IMR-90 (cell line): ENCODE measurements at regions not wholly inside any gene's neighbourhood (a gene's known extent, or its start where the extent isn't known, plus 50 kb on each side); places are given as distances from the start of the nearest gene placed in this dataset.

Experiments
- ATAC-seq: fragments of 200-7000 bp; cut with Tn5 transposase; 2 replicates; pipeline ENCODE4 v1.9.1; 2020; ENCODE audit warnings: low read depth, mild to moderate bottlenecking, moderate library complexity
- BruUV-seq: library from RNA; stranded (reverse); fragments of 400-500 nt; replicated peaks from 2 replicates; lab custom pipeline; 2021; lab: Mats Ljungman, UMichigan
- CTCF ChIA-PET: fragments of 300-600 bp; formaldehyde crosslinking; extraction: SDS; loops from one replicate; lab custom pipeline; 2021; ENCODE audit warnings: antibody characterized with exemption; lab: Yijun Ruan, JAX
- POLR2A ChIA-PET: fragments of 300-600 bp; sonication (Branson Sonifier 250); formaldehyde crosslinking; loops from one replicate; lab custom pipeline; 2022; ENCODE audit warnings: antibody characterized with exemption; ENCODE audit not compliant: unreplicated experiment; lab: Charles Lee
- DNase-seq: peaks from one replicate; pipeline ENCODE4 v3.0.0; 2013
- H2AFZ ChIP-seq: replicated peaks from 2 replicates; pipeline ENCODE3; 2013; ENCODE audit warnings: low read length, mild to moderate bottlenecking; ENCODE audit not compliant: poor library complexity
- H2AK5ac ChIP-seq: 2 replicates; pipeline ENCODE4 v1.6.1; 2013; ENCODE audit warnings: low read depth, low read length, inconsistent platforms
- H2AK9ac ChIP-seq: replicated peaks from 2 replicates; pipeline ENCODE3; 2013; ENCODE audit warnings: mild to moderate bottlenecking, low read depth, low read length, moderate library complexity; ENCODE audit not compliant: poor library complexity
- H2BK120ac ChIP-seq: 2 replicates; pipeline ENCODE4 v1.6.1; 2013; ENCODE audit warnings: low read depth, low read length, inconsistent platforms
- H2BK15ac ChIP-seq: 3 replicates; pipeline ENCODE4 v1.6.1; 2013; ENCODE audit warnings: low read depth, low read length, inconsistent platforms
- H2BK20ac ChIP-seq: 2 replicates; pipeline ENCODE4 v1.6.1; 2013; ENCODE audit warnings: low read depth, mild to moderate bottlenecking, inconsistent platforms, low read length, moderate library complexity
- H2BK5ac ChIP-seq: 2 replicates; pipeline ENCODE4 v1.6.1; 2013; ENCODE audit warnings: mild to moderate bottlenecking, low read depth, low read length, inconsistent platforms; ENCODE audit not compliant: poor library complexity, severe bottlenecking
- H3K14ac ChIP-seq: replicated peaks from 2 replicates; pipeline ENCODE4 v1.6.1; 2013; ENCODE audit warnings: low read depth, low read length, inconsistent platforms
- H3K18ac ChIP-seq: 2 replicates; pipeline ENCODE4 v1.6.1; 2013; ENCODE audit warnings: low read depth, low read length, control low read depth
- H3K23ac ChIP-seq: 2 replicates; pipeline ENCODE4 v1.6.1; 2013; ENCODE audit warnings: low read depth, low read length, inconsistent platforms
- H3K27ac ChIP-seq: 2 replicates; pipeline ENCODE4 v1.5.1; 2013; ENCODE audit warnings: mild to moderate bottlenecking, control low read depth, low read length; ENCODE audit not compliant: insufficient read depth
- H3K27me3 ChIP-seq: 2 replicates; pipeline ENCODE4 v1.6.1; 2013; ENCODE audit warnings: low read length; ENCODE audit not compliant: control insufficient read depth, insufficient read depth
- H3K36me3 ChIP-seq: 2 replicates; pipeline ENCODE4 v1.6.1; 2013; ENCODE audit warnings: low read length, mixed read lengths; ENCODE audit not compliant: control insufficient read depth, insufficient read depth
- H3K4ac ChIP-seq: 2 replicates; pipeline ENCODE4 v1.6.1; 2013; ENCODE audit warnings: low read depth, low read length, inconsistent platforms
- H3K4me1 ChIP-seq: 2 replicates; pipeline ENCODE4 v1.6.1; 2013; ENCODE audit warnings: low read length, mixed read lengths; ENCODE audit not compliant: control insufficient read depth, insufficient read depth
- H3K4me2 ChIP-seq: 2 replicates; pipeline ENCODE4 v1.6.1; 2013; ENCODE audit warnings: low read depth, mild to moderate bottlenecking, control low read depth, low read length, moderate library complexity
- H3K4me3 ChIP-seq: 2 replicates; pipeline ENCODE4 v1.5.1; 2013; ENCODE audit warnings: low read depth, mild to moderate bottlenecking, control low read depth, low read length, moderate library complexity; ENCODE audit not compliant: insufficient read depth
- H3K56ac ChIP-seq: 2 replicates; pipeline ENCODE4 v1.6.1; 2013; ENCODE audit warnings: low read length, inconsistent platforms; ENCODE audit not compliant: insufficient read depth; ENCODE audit errors: extremely low read depth
- H3K79me1 ChIP-seq, 2 experiments: 2 replicates each; pipeline ENCODE4 v1.6.1; 2013; ENCODE audit warnings: low read length in 2 of 2, inconsistent platforms in 1 of 2, low read depth in 1 of 2
- H3K9ac ChIP-seq: 2 replicates; pipeline ENCODE4 v1.6.1; 2013; ENCODE audit warnings: low read depth, low read length, control low read depth
- H3K9me1 ChIP-seq: 2 replicates; pipeline ENCODE4 v1.6.1; 2013; ENCODE audit warnings: low read length, inconsistent platforms; ENCODE audit not compliant: insufficient read depth
- H3K9me3 ChIP-seq: 2 replicates; pipeline ENCODE4 v1.6.1; 2013; ENCODE audit warnings: low read length; ENCODE audit not compliant: control insufficient read depth, insufficient read depth
- H4K20me1 ChIP-seq: 2 replicates; pipeline ENCODE4 v1.6.1; 2013; ENCODE audit warnings: low read length, inconsistent platforms; ENCODE audit not compliant: insufficient read depth
- H4K5ac ChIP-seq: 2 replicates; pipeline ENCODE4 v1.6.1; 2013; ENCODE audit warnings: mild to moderate bottlenecking, low read depth, low read length, control low read depth
- H4K8ac ChIP-seq, 2 experiments: 2 replicates each; pipeline ENCODE4 v1.6.1; 2013; ENCODE audit warnings: low read depth in 2 of 2, low read length in 2 of 2, control low read depth in 1 of 2, inconsistent platforms in 1 of 2
- H4K91ac ChIP-seq: 2 replicates; pipeline ENCODE4 v1.6.1; 2013; ENCODE audit warnings: low read depth, low read length, inconsistent platforms; ENCODE audit not compliant: insufficient read depth
- CHD1 ChIP-seq: IDR thresholded peaks from 2 replicates; pipeline ENCODE4 v1.6.1; 2012; ENCODE audit warnings: low read depth, low read length, improper control_type of control experiment
- MAFK ChIP-seq: IDR thresholded peaks from 2 replicates; pipeline ENCODE4 v1.6.1; 2012; ENCODE audit warnings: low read depth, low read length, improper control_type of control experiment
- MAZ ChIP-seq: IDR thresholded peaks from 2 replicates; pipeline ENCODE4 v1.6.1; 2012; ENCODE audit warnings: low read depth, mild to moderate bottlenecking, low read length, improper control_type of control experiment, moderate library complexity, borderline replicate concordance
- NFE2L2 ChIP-seq: fragments of 150-350 bp; IDR thresholded peaks from 2 replicates; pipeline ENCODE4 v1.6.1; 2016; ENCODE audit warnings: low read depth, mild to moderate bottlenecking, low read length
- POLR2A ChIP-seq: IDR thresholded peaks from 2 replicates; pipeline ENCODE4 v1.6.1; 2012; ENCODE audit warnings: mild to moderate bottlenecking, low read depth, low read length
- RAD21 ChIP-seq: IDR thresholded peaks from 2 replicates; pipeline ENCODE4 v1.6.1; 2012; ENCODE audit warnings: low read length, improper control_type of control experiment
- RFX5 ChIP-seq: IDR thresholded peaks from 2 replicates; pipeline ENCODE4 v1.8.0; 2012; ENCODE audit warnings: low read depth, mild to moderate bottlenecking, low read length, moderate library complexity
- WGBS, 2 experiments: methylation state at CpG; one replicate each; pipeline versions ENCODE4 v1.1.5 to v1.1.7; 2013; ENCODE audit warnings: missing lambda C conversion rate in 2 of 2; ENCODE audit not compliant: insufficient read length in 1 of 2; ENCODE audit errors: extremely low coverage in 2 of 2; 5-methylcytosine and 5-hydroxymethylcytosine counted together
- dilution Hi-C: fragments of 300-500 bp; cut with HindIII; formaldehyde crosslinking; loops from one replicate; pipeline ENCODE4 v1.14.3; 2018; ENCODE audit warnings: low sequenced_read_pairs; ENCODE audit not compliant: unreplicated experiment
- in situ Hi-C: fragments of 300-500 bp; cut with MboI; formaldehyde crosslinking; loops from 3 replicates; pipeline ENCODE4 v1.14.3; 2019; ENCODE audit warnings: low sequenced_read_pairs, inconsistent platforms, mixed read lengths
- intact Hi-C: fragments of 100-400 bp; cut with micrococcal nuclease; formaldehyde crosslinking; loops from 2 replicates; pipeline ENCODE4 v1.10.0; 2022
- TF ChIP-seq, protein P1 (sequence below): conservative IDR thresholded peaks from 2 replicates; pipeline ENCODE4 v1.5.1; 2012; ENCODE audit warnings: mild to moderate bottlenecking, low read depth, low read length, improper control_type of control experiment

DNA sequence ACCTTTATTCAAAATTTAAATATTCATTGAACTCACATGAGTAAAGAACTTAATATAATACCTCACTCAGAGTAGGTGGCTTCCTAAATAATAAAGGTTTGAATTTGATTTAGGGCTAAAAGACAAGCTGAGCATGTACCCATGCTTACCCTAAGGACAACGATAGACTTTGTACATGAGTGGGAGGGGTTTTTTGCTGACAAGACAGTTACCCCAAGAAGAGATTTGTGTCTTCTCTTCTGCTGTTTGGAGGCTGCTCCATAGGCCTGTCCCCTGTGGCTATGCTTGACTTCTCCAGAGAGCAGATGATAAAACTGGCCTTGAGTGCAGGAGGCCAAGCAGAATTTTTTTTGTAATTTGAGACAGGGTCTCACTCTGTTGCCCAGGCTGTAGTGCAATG is 383.9 kb downstream of the TMEM182 start:
- TF ChIP-seq RAD21 (no peak), MAZ (no peak), MAFK (peak; percentile 89), CHD1 (no peak), NFE2L2 (no peak), RFX5 (no peak), POLR2A (no peak)
- TF ChIP-seq, protein P1, sequence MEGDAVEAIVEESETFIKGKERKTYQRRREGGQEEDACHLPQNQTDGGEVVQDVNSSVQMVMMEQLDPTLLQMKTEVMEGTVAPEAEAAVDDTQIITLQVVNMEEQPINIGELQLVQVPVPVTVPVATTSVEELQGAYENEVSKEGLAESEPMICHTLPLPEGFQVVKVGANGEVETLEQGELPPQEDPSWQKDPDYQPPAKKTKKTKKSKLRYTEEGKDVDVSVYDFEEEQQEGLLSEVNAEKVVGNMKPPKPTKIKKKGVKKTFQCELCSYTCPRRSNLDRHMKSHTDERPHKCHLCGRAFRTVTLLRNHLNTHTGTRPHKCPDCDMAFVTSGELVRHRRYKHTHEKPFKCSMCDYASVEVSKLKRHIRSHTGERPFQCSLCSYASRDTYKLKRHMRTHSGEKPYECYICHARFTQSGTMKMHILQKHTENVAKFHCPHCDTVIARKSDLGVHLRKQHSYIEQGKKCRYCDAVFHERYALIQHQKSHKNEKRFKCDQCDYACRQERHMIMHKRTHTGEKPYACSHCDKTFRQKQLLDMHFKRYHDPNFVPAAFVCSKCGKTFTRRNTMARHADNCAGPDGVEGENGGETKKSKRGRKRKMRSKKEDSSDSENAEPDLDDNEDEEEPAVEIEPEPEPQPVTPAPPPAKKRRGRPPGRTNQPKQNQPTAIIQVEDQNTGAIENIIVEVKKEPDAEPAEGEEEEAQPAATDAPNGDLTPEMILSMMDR, result no peak
- Histone ChIP-seq H3K4ac (no peak overlapping the region), H3K9ac (no peak overlapping the region), H2BK15ac (no peak overlapping the region), H4K91ac (no peak overlapping the region), H3K4me2 (no peak overlapping the region), H3K27me3 (no peaks in the 10 kb centered on the region), H3K14ac (no peak overlapping the region), H2AK5ac (no peak overlapping the region), H3K36me3 (no peaks in the 10 kb centered on the region), H3K79me1 (no peaks in the 10 kb centered on the region), H3K9me1 (no peaks in the 10 kb centered on the region), H4K5ac (no peak overlapping the region), H3K4me3 (no peak overlapping the region), H2AFZ (no peak overlapping the region), H3K4me1 (no peaks in the 10 kb centered on the region), H3K56ac (no peak overlapping the region), H3K18ac (no peak overlapping the region), H2BK120ac (no peak overlapping the region), H2BK20ac (no peak overlapping the region), H4K8ac (no peak overlapping the region), H4K20me1 (no peaks in the 10 kb centered on the region), H3K9me3 (peaks cover 4% of the 10 kb centered on the region), H2BK5ac (no peak overlapping the region), H2AK9ac (no peak overlapping the region), H3K23ac (no peak overlapping the region), H3K27ac (no peak overlapping the region)
- WGBS, 2 experiments, result 33% methylated on average over 1 of the region's 1 CpG; no CpG with 5 or more reads in 1 of the 2 experiments
- no peak for DNase-seq
- intact Hi-C loops (no loop called here), in situ Hi-C loops (no loop called here), dilution Hi-C loops (no loop called here)
- CTCF ChIA-PET, result interaction anchor here (0.5 kb wide), 1 partner anchor 136 kb away, joined by 5 read pairs; no protein-coding TSS in a partner anchor
- no peak for ATAC-seq
- BruUV-seq, result no TSS peak
- POLR2A ChIA-PET, result no interaction called here
